WERI-Rb-1 (cell line): ENCODE measurements at regions not wholly inside any gene's neighbourhood (a gene's known extent, or its start where the extent isn't known, plus 50 kb on each side); places are given as distances from the start of the nearest gene placed in this dataset.

ENCODE experiments used
- DNase-seq: peaks from one replicate; pipeline ENCODE4 v3.0.0-alpha.2; 2020
- H3K27ac ChIP-seq: fragments of 250-450 bp; sonication (Bioruptor Pico); 2 replicates; pipeline ENCODE4 v1.5.1; 2020; ENCODE audit warnings: mild to moderate bottlenecking, moderate library complexity
- H3K27me3 ChIP-seq: fragments of 250-450 bp; sonication (Bioruptor Pico); 2 replicates; pipeline ENCODE4 v1.5.1; 2021; ENCODE audit warnings: mild to moderate bottlenecking, low read depth, moderate library complexity; ENCODE audit not compliant: insufficient read depth, severe bottlenecking
- H3K36me3 ChIP-seq: fragments of 250-450 bp; sonication (Bioruptor Pico); 2 replicates; pipeline ENCODE4 v1.5.1; 2020; ENCODE audit warnings: mild to moderate bottlenecking, moderate library complexity
- H3K4me3 ChIP-seq: 2 replicates; pipeline ENCODE4 v1.5.1; 2011; ENCODE audit warnings: low read depth, mild to moderate bottlenecking, control low read depth, low read length
- H3K9me3 ChIP-seq: fragments of 250-450 bp; sonication (Bioruptor Pico); 2 replicates; pipeline ENCODE4 v1.5.1; 2021; ENCODE audit warnings: mild to moderate bottlenecking, moderate library complexity; ENCODE audit not compliant: severe bottlenecking
- TF ChIP-seq, protein P1 (sequence below): IDR thresholded peaks from 2 replicates; pipeline ENCODE4 v1.5.1; 2011; ENCODE audit warnings: low read depth, mild to moderate bottlenecking, control low read depth, inconsistent platforms, low read length

DNA sequence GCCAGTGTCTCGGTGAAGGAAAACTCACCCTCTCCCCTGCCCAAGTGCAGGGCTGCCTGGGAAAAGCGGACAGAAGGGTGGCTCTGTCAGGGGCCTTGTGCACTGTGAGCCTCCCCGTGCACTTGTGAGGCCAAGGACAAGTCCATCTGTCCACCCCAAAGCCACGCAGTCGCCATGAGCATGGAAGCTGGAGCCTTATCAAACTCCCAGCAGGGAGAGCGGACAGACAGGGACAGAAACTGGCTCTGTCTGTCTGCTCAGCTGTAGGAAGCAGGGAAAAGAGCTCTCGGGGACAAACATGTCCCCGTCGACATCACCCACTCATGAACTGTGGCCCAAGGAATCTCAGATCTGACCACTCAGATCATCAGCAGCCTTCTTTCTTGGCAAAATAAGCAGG is 1385.4 kb downstream of the TBC1D22A start:
- H3K9me3 ChIP-seq, result no peaks in the 10 kb centered on the region
- no peaks in the 10 kb centered on the region for H3K36me3 ChIP-seq
- TF ChIP-seq, protein P1, sequence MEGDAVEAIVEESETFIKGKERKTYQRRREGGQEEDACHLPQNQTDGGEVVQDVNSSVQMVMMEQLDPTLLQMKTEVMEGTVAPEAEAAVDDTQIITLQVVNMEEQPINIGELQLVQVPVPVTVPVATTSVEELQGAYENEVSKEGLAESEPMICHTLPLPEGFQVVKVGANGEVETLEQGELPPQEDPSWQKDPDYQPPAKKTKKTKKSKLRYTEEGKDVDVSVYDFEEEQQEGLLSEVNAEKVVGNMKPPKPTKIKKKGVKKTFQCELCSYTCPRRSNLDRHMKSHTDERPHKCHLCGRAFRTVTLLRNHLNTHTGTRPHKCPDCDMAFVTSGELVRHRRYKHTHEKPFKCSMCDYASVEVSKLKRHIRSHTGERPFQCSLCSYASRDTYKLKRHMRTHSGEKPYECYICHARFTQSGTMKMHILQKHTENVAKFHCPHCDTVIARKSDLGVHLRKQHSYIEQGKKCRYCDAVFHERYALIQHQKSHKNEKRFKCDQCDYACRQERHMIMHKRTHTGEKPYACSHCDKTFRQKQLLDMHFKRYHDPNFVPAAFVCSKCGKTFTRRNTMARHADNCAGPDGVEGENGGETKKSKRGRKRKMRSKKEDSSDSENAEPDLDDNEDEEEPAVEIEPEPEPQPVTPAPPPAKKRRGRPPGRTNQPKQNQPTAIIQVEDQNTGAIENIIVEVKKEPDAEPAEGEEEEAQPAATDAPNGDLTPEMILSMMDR, result no peak
- no peak overlapping the region for H3K27ac ChIP-seq
- no peaks in the 10 kb centered on the region for H3K27me3 ChIP-seq
- no peak overlapping the region for H3K4me3 ChIP-seq
- DNase-seq, result no peak

DNA sequence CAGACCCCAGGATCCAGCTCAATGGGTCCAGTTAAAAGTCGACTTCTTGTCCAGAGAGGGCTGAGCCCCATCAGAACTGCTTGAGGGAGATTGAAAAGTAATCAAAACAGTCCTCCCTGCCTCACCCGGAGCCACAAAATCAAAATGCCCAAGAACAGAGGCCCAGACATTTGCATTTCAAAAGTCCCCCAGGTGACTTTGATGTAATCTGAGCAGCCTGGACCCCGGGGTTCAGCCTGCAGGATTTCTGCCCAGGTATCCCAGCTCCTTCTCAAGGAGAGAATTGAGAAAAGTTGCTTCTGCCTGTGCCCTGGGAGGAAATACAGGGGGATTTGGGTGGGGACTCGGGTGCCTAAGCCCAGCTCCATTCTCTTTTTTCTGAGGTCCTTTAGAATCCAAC is 1385.0 kb downstream of the TBC1D22A start:
- H3K9me3 ChIP-seq, result no peaks in the 10 kb centered on the region
- DNase-seq, result no peak
- H3K36me3 ChIP-seq, result no peaks in the 10 kb centered on the region
- no peak overlapping the region for H3K27ac ChIP-seq
- no peaks in the 10 kb centered on the region for H3K27me3 ChIP-seq
- TF ChIP-seq, protein P1, result no peak
- no peak overlapping the region for H3K4me3 ChIP-seq

DNA sequence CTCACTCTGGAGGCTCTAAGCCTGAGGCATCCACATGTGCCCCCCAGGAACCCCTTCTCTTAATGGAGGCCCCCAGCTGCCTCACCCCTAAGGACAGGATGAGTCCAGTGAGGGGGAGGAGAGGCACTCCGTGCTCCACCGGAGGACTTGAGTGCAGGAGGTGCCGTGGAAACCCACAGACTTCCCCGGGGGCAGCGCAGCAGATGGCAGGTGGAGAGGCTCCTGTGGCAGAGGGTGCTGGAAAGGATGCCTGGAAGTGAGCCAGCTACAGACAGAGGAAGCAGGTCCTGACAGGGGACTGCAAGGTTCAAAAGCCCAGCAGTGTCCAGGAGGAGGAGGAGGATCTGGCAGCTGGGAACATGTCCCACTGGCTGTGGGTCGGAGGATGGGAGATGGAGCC is 1384.0 kb downstream of the TBC1D22A start:
- H3K27me3 ChIP-seq, result no peaks in the 10 kb centered on the region
- H3K27ac ChIP-seq, result no peak overlapping the region
- TF ChIP-seq, protein P1, result no peak
- no peak overlapping the region for H3K4me3 ChIP-seq
- no peak for DNase-seq
- H3K36me3 ChIP-seq, result no peaks in the 10 kb centered on the region
- no peaks in the 10 kb centered on the region for H3K9me3 ChIP-seq

DNA sequence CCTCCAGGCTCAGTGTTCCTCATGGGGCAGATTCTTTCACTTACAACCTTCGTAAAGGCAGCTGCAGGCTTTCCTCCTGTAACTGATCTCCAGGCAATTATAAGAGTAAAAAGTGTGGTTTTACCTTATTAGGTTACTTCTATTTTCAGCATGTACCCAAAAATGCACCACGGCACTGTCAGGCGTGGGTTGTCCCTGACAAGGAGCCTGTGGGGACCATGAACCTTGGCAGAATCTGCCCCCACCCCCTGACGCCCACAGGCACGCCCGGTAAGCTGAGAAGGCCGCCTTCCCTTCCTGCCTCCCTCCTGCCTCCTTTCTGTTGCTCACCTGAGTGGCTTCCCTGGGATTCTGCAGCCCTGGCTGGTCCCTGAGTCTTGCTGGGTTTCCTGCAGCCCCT is 1383.3 kb downstream of the TBC1D22A start:
- Histone ChIP-seq H3K4me3 (no peak overlapping the region), H3K27ac (no peak overlapping the region), H3K36me3 (no peaks in the 10 kb centered on the region), H3K9me3 (no peaks in the 10 kb centered on the region), H3K27me3 (no peaks in the 10 kb centered on the region)
- no peak for DNase-seq
- TF ChIP-seq, protein P1, result no peak

DNA sequence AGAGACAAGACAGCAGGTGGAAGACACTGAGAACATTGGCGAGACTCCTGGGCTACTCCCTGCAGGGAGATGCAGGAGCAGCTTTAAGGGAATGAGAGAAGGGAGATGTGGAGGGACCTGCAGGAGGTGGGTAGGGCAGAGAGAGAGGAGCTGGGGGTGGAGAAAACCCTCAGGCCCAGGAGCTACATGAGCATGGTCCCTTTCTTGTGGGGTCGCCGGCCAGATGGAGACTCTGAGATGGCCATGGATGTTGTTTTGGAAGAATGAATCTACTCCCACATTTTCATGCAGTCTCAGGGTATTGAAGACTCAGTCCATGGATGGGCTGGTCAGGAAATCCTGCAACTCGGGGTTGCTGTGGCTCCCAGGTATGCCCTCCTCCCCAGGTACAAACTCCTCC is 1381.9 kb downstream of the TBC1D22A start:
- H3K9me3 ChIP-seq, result no peaks in the 10 kb centered on the region
- TF ChIP-seq, protein P1, result no peak
- H3K36me3 ChIP-seq, result no peaks in the 10 kb centered on the region
- H3K27ac ChIP-seq, result no peak overlapping the region
- no peak for DNase-seq
- H3K27me3 ChIP-seq, result no peaks in the 10 kb centered on the region
- H3K4me3 ChIP-seq, result no peak overlapping the region

DNA sequence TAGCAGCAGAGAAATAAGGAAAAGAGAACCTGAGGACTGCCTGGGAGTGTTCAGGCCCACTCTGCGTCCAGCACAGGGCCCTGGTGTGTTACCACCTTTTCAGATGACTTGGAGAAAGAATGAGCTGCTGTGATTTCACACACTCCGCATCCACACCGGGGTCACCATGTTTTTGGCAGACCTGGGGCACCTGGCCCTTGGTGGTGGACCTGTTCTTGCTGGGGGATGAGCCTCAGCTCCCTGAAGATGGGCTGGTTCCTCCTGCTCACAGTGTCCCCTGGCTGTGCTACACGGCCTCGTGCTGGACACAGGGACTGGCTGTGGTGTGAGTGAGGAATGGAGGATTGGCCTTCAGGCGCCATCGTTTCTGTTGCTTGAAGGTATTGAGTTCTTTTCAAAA is 1381.4 kb downstream of the TBC1D22A start:
- H3K27ac ChIP-seq, result no peak overlapping the region
- TF ChIP-seq, protein P1, result no peak
- DNase-seq, result no peak
- no peaks in the 10 kb centered on the region for H3K36me3 ChIP-seq
- no peaks in the 10 kb centered on the region for H3K27me3 ChIP-seq
- no peak overlapping the region for H3K4me3 ChIP-seq
- H3K9me3 ChIP-seq, result no peaks in the 10 kb centered on the region
